ENCODE measurements at regions not wholly inside any gene's neighbourhood (a gene's known extent, or its start where the extent isn't known, plus 50 kb on each side); places are given as distances from the start of the nearest gene placed in this dataset.
"Not testable (repeated sequence)": the region's sequence is repeated elsewhere in the genome, so short reads cannot be mapped to it uniquely, and the experiment has no call there.

DNA sequence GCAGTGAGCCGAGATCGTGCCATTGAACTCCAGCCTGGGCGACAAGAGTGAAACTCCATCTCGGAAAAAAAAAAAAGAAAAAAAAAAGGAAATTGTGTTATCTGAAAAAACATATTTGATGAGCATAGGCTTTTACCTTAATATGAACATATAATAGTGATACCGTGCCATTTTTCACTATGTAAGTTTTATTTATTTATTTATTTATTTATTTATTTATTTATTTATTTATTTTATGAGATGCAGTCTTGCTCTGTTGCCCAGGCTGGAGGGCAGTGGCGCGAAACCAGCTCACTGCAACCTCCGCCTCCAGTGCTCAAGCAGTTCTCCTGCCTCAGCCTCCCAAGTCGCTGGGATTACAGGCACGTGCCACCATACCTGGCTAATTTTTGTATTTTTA lies 85.2 kb upstream of the FOXP2 start:
- TF ChIP-seq, protein P1, sequence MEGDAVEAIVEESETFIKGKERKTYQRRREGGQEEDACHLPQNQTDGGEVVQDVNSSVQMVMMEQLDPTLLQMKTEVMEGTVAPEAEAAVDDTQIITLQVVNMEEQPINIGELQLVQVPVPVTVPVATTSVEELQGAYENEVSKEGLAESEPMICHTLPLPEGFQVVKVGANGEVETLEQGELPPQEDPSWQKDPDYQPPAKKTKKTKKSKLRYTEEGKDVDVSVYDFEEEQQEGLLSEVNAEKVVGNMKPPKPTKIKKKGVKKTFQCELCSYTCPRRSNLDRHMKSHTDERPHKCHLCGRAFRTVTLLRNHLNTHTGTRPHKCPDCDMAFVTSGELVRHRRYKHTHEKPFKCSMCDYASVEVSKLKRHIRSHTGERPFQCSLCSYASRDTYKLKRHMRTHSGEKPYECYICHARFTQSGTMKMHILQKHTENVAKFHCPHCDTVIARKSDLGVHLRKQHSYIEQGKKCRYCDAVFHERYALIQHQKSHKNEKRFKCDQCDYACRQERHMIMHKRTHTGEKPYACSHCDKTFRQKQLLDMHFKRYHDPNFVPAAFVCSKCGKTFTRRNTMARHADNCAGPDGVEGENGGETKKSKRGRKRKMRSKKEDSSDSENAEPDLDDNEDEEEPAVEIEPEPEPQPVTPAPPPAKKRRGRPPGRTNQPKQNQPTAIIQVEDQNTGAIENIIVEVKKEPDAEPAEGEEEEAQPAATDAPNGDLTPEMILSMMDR (conservative IDR thresholded peaks at IDR 0.05 in 1 of 2, IDR thresholded peaks at IDR 0.05 in 1 of 2; ENCODE audit: low read depth in 1 of 2, low read length in 2 of 2), result not testable (repeated sequence)
- not testable (repeated sequence) for TF ChIP-seq EZH2 (IDR thresholded peaks at IDR 0.05; ENCODE audit: low read length, missing control alignments)
